ENCODE measurements at regions not wholly inside any gene's neighbourhood (a gene's known extent, or its start where the extent isn't known, plus 50 kb on each side); places are given as distances from the start of the nearest gene placed in this dataset.

- no peak for DNase-seq
- Histone ChIP-seq H2BK120ac (ENCODE audit: low read depth, low read length) (no peak overlapping the region), H3K36me3 (ENCODE audit: control insufficient read depth, insufficient read depth, low read length) (no peaks in the 10 kb centered on the region), H3K79me1 (ENCODE audit: low read depth in 1 of 2, low read length in 2 of 2) (no peaks in the 10 kb centered on the region), H3K4me1 (ENCODE audit: control insufficient read depth, insufficient read depth, low read length) (no peaks in the 10 kb centered on the region), H3K14ac (replicated peaks; ENCODE audit: low read depth, low read length) (no peak overlapping the region), H3K4ac (ENCODE audit: low read depth, low read length) (no peak overlapping the region), H3K4me2 (ENCODE audit: low read depth, low read length) (no peak overlapping the region), H3K27me3 (ENCODE audit: control insufficient read depth, insufficient read depth, low read length) (no peaks in the 10 kb centered on the region), H2AK5ac (ENCODE audit: low read depth, low read length) (no peak overlapping the region), H2BK15ac (ENCODE audit: low read depth, low read length) (no peak overlapping the region), H2AK9ac (replicated peaks; ENCODE audit: low read depth, low read length, poor library complexity) (no peak overlapping the region), H3K9me1 (ENCODE audit: insufficient read depth, low read length) (no peaks in the 10 kb centered on the region), H3K18ac (ENCODE audit: low read depth, low read length) (no peak overlapping the region), H4K8ac (ENCODE audit: low read depth in 2 of 2, low read length in 2 of 2) (no peak overlapping the region), H2BK20ac (ENCODE audit: low read depth, low read length) (no peak overlapping the region), H2AFZ (replicated peaks; ENCODE audit: low read length, poor library complexity) (no peak overlapping the region), H4K5ac (ENCODE audit: low read depth, low read length) (no peak overlapping the region), H3K23ac (ENCODE audit: low read depth, low read length) (no peak overlapping the region), H3K9ac (ENCODE audit: low read depth, low read length) (no peak overlapping the region), H3K27ac (ENCODE audit: insufficient read depth, low read length) (no peak overlapping the region), H2BK5ac (ENCODE audit: low read depth, low read length, poor library complexity, severe bottlenecking) (no peak overlapping the region), H3K9me3 (ENCODE audit: control insufficient read depth, insufficient read depth, low read length) (no peaks in the 10 kb centered on the region), H4K20me1 (ENCODE audit: insufficient read depth, low read length) (no peaks in the 10 kb centered on the region), H3K56ac (ENCODE audit: extremely low read depth, insufficient read depth, low read length) (no peak overlapping the region), H4K91ac (ENCODE audit: insufficient read depth, low read depth, low read length) (no peak overlapping the region), H3K4me3 (ENCODE audit: insufficient read depth, low read depth, low read length) (no peak overlapping the region)
- TF ChIP-seq RCOR1 (IDR thresholded peaks at IDR 0.05; ENCODE audit: insufficient replicate concordance, low read length), result no peak
- no peak for TF ChIP-seq POLR2A (IDR thresholded peaks at IDR 0.05; ENCODE audit: low read depth, low read length)
- TF ChIP-seq USF2 (IDR thresholded peaks at IDR 0.05; ENCODE audit: low read depth, low read length), result no peak
- no peak for ATAC-seq (ENCODE audit: low read depth)
- intact Hi-C loops (cut with micrococcal nuclease) (no loop called here), dilution Hi-C loops (cut with HindIII; ENCODE audit: low sequenced_read_pairs, unreplicated experiment) (no loop called here), in situ Hi-C loops (cut with MboI; ENCODE audit: low sequenced_read_pairs) (no loop called here)
- WGBS, 2 experiments (ENCODE audit: extremely low coverage in 2 of 2, insufficient read length in 1 of 2), result no CpG with 5 or more reads among the region's 2 CpGs
- CTCF ChIA-PET, result no interaction called here
- POLR2A ChIA-PET (ENCODE audit: unreplicated experiment), result no interaction called here
- no TSS peak for BruUV-seq (replicated peaks)
These were observed 67.3 kb upstream of the TSHZ2 start for GRCh38 chr20:52904837-52905236.

Measured in IMR-90 (cell line).